NCI-H460 (cell line): ENCODE measurements at regions not wholly inside any gene's neighbourhood (a gene's known extent, or its start where the extent isn't known, plus 50 kb on each side); places are given as distances from the start of the nearest gene placed in this dataset.
"Not testable (repeated sequence)": the region's sequence is repeated elsewhere in the genome, so short reads cannot be mapped to it uniquely, and the experiment has no call there.

Experiments used
- DNase-seq: peaks from one replicate; pipeline ENCODE4 v3.0.0-alpha.2; 2016; ENCODE audit warnings: low read depth; ENCODE audit errors: extremely low read depth

DNA sequence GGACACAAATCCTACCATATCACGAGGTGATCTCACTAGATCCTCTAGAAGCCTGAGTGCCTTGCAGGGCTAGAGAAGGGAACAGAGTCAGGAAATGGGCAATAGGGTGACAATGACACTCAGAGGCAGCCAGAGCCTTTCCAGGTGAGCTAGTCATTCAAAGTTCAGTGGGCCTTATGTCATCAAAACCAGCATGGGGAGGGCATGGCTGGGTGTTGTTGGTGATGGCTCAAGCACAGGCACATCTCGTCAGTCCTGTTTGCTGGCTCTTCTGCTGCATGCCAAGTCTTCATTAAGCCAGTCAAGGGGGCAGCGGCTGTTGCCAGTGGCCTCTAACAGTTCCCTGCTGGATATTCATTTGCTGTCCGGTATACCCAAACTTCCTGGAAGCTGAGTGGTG, 99.6 kb upstream of the USP24 start:
- no peak for DNase-seq

DNA sequence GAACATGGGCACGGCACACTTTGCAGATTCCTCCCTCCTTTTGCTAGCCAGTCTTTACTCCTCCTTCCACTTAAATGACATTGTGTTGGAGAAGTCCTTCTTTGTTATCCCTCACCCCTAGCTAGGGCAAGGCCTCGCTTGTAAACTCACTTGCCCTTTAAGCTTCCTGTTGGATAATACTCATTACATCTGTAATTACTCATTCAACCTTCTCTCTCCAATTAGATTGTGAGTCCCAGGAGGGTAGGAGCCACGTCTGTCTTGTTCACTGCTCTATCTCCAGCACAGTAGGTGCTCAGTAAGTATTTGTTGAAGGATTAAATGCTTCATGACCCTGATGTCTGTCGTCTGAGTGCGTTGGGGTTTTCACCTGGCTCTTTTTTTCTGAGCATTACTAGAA, 98.7 kb upstream of the USP24 start:
- no peak for DNase-seq

DNA sequence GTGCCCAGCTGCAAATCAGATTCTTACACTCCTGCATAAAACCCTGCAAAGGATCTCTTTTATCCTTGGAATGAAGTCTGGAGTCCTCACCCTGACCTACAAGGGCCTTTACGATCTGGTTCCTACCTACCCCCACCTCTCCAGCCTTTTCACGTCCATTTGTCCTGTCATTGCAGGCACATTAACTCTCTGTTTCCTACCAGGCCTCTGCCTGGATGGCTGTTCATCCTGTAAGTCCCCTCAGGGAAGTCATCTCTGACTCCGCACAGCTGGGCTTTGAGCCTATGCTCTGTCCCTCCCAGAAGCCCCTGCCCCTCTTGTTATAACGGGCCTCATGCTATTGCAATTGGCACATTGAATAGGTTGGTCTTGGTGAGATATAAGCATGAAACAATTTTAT, 96.8 kb upstream of the USP24 start:
- no peak for DNase-seq

DNA sequence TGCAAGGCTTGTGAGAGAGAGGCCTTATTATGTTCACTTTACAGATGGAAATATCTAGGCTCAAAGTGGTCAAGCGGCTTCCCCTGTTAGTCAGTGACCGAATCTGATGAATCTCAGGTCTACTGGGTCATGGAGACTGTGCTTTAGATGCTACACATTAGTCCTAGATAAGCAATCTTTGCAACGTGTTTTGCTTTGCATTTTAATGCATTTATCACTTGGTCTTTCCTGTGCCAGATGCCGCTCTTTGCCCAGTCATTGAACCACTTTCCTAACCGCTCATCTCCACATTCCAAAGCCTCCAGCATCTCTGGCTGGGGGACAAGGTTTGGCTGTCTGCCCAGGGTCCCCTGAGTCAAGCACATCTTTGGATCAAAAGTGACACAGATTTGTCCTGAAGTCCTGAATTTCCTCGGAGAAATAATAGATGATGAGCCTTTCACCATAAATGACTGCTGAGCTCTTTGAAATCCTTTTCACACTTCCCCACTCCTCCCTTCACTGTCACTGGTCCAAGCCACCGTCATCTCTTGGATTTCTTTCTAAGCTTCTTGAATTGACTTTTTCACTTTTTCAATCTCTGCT, 96.0 kb upstream of the USP24 start:
- peak; percentile 35 for DNase-seq

DNA sequence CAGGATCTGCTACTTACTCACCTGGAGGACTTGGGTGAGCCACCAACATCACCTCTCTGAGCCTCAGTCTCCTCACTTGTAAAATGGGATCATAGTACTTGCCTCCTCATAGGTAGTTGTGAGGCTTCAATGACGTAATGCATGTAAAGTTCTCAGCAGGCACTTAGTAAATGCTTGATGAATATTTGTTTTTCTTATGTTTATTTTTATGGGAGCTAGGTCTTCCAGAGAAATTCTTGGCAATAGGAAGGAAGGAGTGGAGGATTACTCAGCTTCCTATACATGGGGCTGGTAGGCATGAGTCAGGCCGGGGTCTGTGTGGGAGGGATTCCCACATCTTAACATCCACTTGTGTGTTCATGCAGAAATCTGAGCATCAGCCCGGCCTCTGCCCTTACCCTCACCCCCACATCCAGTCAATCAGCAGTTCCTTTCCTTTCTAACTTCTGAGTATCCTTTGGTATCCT, 95.4 kb upstream of the USP24 start:
- peak; percentile 81 for DNase-seq

DNA sequence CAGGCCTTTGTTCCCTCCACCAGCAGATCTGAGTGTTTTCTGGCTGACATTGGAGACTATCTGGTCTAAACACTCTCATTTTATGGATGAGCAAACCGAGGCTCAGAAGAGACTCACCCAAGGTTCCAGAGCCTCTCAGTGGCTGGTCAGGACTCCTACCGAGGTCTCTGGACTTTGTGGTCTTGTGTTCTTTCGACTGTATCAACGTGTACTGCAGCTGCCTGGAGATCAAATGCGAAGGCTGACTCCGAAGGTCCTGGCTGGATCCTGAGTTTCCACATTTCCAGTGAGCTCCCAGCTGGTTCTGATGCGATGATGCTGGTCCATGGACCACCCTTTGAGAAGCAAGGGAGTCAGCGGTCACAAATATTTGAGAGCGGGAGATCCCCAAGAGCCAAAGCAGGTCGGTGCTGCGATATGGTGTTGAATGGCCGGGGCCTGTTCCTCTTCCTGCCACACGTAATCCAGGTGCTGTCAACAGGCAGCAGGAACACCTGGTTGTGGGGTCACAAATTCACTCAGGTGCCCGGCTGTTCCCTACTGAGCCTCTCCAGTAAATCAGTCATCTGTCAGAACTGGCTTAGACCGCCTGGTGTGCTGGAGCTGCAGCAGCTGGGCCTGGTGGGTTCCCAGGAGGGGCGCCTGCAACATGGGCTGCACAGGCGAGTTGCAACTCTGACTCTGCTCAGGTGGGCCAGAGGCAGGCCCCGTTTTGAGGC, 94.8 kb upstream of the USP24 start:
- no peak for DNase-seq

DNA sequence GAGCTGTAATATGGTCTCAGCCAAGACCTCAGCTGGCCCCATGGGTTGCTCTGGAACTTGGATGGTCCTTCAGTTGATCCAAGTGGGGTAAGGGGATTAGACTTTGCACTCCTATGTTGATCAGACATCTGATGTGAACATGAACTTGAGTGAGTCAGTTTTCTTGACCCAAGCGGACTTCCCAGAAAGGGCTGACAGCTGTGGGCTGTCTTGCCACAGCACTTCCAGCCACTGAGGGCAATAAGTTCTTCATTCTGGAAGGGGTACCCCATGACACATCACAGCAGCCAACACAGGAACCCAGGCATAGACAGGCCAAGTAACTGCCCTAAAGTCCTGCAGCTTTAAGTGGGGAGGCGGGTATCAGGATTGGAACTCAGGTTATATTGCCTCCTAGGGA, 93.9 kb upstream of the USP24 start:
- DNase-seq, result no peak

DNA sequence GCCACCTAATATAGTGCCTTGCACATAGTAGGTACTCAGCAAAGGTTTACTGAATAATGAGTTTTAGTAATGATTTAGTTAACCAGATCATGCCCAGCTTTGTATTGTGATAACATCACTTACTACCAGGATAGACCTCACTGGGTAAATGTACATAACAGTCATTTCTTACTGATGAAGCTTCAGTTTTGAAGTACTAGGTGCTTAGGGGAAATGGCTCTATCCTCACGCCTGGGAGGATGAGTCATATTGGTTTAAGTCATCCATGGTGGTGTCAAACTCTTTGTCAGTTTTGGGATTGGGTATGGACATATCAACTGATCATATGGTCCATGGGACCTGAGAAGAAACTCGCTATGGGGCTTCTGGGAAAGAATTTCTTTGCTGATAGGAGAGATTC, 90.6 kb upstream of the USP24 start:
- no peak for DNase-seq

DNA sequence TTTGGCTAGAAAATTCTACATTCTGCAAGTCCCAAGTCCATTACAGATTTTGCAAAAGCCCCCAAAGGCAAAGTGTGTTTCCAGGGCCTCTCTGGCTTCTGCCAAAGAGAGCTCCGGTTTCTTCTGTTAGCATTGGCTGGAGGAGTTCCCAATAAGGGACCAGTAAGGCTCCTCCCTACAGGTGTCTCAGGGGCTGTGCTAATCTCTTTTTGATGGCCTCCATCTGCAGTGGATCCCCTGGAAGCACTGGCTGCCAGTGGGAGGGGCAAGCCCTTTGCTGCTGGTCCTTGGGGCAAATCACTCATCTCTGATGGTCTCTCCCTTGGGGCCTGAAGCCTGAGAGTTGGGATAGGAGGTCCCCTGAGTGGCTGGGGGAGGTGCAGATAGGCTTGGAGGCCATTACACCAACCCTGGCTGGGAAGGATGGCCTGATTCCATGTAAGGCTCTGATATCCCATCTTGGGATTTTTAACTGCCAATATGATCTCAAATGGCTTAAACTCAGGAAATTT, 89.1 kb upstream of the USP24 start:
- no peak for DNase-seq

DNA sequence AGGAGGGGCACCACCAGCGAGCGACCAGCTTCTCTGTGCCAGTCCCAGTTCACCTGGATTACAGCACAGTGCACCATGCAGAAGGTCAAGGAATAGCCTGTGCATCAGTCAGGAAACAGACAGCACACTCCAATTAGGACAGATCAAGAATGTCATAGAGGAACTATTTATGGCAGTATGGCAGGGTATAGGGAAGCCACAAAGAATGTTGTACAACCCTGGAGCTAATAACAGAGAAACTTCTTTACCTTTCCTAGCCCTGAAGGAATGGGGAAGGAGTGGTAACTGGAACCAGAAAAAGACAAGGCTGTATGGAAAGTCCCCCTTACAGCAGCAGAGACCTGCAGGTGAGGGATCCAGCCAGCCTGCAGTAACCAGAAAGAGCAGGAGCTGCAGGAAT, 87.8 kb upstream of the USP24 start:
- no peak for DNase-seq

DNA sequence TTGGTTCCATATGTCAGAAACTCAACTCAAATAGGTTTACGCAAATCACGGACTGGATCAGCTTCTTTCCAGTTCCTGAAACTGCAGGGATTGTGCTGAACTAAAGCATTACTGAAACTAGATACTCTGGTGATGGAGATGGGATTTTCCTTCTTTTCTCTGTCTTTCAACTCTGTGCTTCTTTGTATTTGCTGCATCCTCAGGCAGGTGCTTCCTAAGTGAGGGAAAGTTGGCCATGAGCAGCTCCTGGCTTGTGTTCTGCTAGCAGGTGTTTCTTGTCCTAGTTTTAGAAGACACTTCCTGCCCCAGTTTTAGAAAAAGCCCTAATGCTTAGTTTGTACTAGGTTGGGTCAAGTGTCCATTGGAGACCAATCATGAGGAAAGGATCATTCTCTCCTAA, 86.7 kb upstream of the USP24 start:
- DNase-seq, result no peak

DNA sequence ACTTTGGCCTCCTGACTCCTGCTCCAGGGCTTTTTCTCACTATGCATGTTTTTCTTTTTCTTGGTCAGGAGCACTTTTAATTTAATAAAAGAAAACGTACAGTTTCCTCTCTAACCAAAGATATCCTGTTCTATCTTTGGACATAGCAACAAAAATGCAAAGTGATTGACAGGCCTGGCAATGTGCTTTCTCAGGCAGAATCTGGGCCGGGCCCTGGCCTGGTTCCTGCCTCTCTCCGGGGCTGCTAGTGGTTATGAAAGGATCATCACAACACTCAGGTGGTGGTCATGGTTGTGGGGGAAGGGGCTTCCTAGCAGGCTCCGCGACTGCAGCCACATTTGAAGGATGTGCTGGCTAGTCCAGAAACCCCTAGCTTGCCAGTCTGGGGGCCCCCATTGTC, 85.8 kb upstream of the USP24 start:
- DNase-seq, result no peak

DNA sequence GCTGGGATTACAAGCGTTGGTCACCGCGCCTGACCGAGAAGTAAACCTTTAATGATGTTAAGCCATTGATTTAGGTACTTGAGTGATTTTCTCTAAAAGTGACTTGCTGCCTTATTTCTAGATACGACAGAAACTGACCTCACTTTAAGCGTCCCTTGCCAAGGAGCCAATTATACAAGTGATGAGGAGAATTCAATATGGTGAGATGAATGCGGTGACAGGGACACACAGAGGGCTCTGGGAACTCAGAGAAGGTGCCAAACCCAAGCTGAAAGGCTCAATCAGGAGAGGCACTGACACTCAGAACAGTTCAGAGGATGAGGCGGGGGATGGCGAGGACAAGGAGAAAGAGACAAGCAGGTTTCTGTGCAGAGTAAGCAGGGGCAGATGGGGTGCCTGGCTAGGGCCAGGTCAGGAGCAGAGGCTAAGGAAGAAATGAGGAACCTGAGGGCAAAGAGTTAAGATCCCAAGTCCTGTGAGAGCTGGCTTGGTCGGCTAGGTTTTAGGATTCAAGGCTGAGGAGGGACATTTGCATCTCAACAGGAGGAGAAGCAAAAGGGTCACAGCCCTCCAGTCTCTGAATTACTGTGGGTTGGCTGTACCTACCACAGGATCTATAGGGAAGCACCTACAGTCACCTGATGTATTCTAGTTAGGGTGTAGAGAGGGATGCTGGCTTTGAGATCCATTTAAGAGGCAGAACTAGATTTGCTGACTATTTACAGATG, 83.2 kb upstream of the USP24 start:
- no peak for DNase-seq

DNA sequence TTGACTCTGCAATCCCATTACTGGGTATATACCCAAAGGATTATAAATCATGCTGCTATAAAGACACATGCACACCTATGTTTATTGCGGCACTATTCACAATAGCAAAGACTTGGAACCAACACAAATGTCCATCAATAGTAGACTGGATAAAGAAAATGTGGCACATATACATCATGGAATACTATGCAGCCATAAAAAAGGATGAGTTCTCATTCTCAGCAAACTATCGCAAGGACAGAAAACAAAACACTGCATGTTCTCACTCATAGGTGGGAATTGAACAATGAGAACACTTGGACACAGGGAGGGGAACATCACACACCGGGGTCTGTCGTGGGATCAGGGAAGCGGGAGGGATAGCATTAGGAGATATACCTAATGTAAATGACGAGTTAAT, 81.1 kb upstream of the USP24 start:
- not testable (repeated sequence) for DNase-seq

DNA sequence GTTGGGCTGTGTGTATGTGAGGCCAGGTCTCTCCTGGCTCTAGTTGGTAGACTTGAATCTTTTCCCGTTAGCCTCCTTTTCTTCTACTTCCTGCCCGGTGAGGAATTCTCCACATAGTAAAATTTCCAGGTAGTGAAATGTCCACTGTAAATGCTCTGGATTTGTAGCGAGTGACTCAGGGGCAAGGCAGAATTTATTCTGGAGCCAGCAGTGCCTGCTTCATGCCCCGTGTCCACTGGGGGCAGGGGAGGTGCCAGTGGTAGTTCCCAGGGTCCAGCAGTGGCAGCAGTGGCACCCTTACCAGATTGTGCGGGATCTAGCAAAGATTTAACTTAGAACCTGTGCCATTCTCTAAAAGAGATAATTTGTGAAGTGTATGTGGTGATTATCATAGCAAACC, 74.5 kb upstream of the USP24 start:
- DNase-seq, result no peak

DNA sequence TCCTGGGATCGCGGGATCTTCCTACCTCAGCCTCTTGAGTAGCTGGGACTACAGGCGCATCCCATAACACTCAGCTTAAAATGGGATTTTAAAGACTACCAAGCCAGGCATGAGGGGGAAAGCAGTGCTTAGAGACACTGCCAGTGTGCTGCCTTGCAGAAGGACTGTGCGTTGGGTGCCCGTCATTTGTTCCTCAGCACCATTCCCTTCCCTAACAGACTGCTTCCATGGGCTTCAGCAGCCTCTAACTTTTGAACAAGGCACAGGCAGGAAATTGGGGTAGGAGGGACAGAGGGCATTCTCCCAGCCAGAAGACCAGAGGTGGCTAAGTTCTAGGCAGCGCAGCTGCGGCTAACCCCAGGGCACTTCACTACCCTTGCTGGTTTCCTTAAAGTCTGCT, 73.9 kb upstream of the USP24 start:
- no peak for DNase-seq

DNA sequence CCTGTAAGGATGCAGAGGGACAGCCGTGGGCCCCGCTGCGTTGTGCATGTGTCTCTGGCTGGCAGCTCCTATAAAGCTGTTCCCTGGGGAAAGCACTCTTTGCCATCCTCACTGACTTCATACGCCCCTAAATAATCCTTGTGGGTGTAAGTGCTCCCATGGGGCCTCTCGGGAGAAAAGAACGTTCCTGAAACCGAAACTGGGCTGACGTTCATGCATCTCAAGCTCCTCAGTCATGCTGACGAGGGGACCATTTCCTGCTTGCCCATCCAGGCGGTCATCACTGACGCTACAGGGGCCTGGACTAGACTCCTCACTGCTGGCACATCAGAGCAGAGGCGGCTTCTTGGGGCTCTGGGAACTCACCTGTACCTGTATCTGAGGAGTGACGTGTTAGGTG, 73.1 kb upstream of the USP24 start:
- no peak for DNase-seq

DNA sequence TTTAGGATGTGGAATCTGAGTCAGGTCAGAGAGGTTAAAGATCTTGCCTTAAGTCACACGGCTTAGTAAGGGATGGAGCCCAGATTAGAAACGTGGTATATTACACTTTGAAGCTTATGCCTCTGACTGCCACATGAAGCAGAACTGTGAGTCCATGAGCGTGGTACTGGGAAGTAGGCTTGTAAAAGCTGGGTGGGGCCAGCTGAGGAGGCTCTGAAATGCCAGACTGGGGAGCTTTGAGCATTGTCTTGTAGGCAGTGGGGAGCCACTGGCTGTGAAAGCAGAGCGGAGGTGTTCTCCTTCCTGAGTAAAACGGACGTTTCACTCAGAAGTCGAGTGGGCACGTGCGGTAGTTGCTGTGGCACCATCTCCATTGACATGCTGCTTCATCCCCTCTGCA, 72.6 kb upstream of the USP24 start:
- DNase-seq, result no peak

DNA sequence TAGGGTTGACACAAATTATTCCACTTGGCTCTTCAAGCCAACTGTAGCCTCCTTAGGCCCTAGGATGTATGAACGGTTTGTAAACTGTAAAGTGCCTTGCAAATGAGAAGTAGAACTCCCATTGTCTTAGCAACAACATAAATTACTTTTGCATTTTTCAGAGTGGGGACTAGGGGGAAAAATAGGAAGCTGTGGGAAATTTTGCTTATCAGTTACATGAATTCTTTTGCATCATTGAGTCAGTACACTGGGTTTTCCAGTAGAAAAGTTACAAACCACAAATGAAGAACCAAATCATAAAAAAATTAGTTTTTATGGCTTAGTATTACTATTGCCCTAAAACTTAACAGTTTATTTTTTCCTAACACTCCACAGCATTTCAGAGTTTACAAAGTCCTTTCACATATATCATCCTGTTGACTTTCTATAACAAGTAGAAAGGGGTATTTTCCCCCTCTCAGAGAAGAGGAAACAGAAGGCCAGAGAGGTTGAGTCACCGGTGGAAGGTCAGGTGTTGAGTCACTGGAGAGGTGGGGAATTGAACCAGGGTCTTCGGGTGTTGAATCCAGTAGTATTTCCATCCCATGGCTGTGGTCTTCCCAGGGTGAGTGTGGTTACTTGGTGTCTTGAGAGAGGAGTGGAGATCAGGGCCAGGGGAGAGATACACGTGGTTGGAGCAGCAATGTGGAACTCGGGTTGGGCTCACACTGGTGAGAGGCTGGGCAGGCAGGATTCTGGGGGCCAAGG, 71.9 kb upstream of the USP24 start:
- DNase-seq, result no peak

DNA sequence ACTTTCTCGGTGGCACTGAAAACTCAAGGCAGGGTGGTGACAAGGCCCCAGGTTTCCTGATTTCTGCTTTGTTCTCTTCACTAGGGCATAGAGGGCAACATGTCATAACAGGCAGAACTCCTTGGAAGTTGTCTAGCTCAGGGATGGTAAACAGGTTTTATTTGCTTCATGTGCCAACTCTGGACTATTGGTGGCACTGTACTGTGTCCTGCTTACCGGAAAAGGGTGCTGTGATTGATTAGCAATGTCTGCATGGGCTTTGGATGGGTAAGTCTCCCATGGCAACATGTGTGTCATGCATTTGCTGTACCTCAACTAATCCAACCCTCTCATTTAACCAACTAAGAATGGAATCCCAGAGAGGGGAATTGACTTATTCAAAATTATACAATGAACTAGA, 70.7 kb upstream of the USP24 start:
- DNase-seq, result no peak

DNA sequence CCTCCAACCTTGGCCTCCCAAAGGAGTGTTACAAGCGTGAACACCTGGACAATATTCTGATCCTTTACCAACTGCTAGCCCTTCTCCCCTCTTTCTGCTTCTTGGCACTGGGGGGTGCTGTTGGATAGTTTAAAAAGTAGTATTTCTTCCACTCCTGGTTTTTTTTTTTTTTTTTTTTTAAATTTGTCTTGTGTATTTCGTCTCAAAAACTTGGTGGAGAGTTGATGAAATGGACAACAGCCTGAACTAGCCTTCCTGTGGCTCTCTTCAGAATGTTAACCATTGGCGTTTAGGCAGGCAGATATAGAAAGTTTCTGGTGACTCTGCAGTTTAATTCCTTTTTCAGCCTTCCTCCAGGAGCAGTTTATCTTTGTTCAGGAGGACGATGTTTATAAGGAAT, 69.7 kb upstream of the USP24 start:
- DNase-seq, result peak; percentile 47
